ENCODE measurements at regions not wholly inside any gene's neighbourhood (a gene's known extent, or its start where the extent isn't known, plus 50 kb on each side); places are given as distances from the start of the nearest gene placed in this dataset.
A peak's percentile ranks its signal among the peaks of the same experiment; 100 is the strongest.
"Not testable (repeated sequence)": the region's sequence is repeated elsewhere in the genome, so short reads cannot be mapped to it uniquely, and the experiment has no call there.

DNA sequence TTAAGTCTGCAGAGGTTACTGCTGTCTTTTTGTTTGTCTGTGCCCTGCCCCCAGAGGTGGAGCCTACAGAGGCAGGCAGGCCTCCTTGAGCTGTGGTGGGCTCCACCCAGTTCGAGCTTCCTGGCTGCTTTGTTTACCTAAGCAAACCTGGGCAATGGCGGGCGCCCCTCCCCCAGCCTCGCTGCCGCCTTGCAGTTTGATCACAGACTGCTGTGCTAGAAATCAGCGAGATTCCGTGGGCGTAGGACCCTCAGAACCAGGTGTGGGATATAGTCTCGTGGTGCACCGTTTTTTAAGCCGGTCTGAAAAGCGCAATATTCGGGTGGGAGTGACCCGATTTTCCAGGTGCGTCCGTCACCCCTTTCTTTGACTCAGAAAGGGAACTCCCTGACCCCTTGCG, 2146.3 kb upstream of the WWC1 start:
- H3K36me3 ChIP-seq (ENCODE audit: control insufficient read depth, insufficient read depth, low read length); DNase-seq; H3K27ac ChIP-seq (ENCODE audit: low read length); H3K4me1 ChIP-seq (ENCODE audit: control insufficient read depth, insufficient read depth, low read length); H3K9me3 ChIP-seq (ENCODE audit: control insufficient read depth, low read depth, low read length); H3K4me3 ChIP-seq (ENCODE audit: low read length); H3K27me3 ChIP-seq (ENCODE audit: control insufficient read depth, insufficient read depth, low read length): not testable (repeated sequence)
- no CpG with 5 or more reads among the region's 17 CpGs for WGBS (ENCODE audit: insufficient coverage, low lambda C conversion rate)

DNA sequence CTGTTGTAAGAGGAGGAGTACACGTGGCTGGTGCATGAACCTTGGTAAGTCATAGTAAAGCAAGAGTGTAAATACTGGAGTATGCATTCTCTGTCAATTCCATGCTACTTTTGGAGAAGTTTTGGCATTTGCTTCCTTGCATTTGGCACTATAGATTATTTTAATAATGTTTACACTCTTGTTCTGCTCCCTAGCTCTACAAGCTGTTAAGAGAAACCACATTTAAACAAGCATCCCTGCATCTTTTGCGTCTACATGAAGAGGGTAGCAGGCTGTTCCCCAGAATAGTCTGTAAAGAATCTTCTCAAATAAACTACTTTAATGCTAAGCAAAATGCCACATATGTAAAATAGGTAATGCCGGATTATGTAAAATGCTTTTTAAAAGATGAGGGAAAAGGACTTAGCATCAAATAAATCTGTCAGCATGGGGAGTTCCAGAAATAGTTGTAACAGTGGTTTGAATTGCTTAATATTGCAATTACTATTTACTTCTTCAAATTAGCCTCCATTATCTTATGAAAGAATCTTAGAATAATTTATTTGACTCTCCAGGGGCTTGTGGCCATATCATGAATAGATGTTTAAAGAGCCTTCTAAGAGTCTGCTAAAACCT, 2127.3 kb upstream of the WWC1 start:
- Histone ChIP-seq H3K9me3 (ENCODE audit: control insufficient read depth, low read depth, low read length) (no peaks in the 10 kb centered on the region), H3K4me3 (ENCODE audit: low read length) (no peak overlapping the region), H3K27ac (ENCODE audit: low read length) (no peak overlapping the region), H3K36me3 (ENCODE audit: control insufficient read depth, insufficient read depth, low read length) (no peaks in the 10 kb centered on the region), H3K4me1 (ENCODE audit: control insufficient read depth, insufficient read depth, low read length) (no peaks in the 10 kb centered on the region), H3K27me3 (ENCODE audit: control insufficient read depth, insufficient read depth, low read length) (no peaks in the 10 kb centered on the region)
- no CpG with 5 or more reads among the region's 3 CpGs for WGBS (ENCODE audit: insufficient coverage, low lambda C conversion rate)
- DNase-seq: no peak

DNA sequence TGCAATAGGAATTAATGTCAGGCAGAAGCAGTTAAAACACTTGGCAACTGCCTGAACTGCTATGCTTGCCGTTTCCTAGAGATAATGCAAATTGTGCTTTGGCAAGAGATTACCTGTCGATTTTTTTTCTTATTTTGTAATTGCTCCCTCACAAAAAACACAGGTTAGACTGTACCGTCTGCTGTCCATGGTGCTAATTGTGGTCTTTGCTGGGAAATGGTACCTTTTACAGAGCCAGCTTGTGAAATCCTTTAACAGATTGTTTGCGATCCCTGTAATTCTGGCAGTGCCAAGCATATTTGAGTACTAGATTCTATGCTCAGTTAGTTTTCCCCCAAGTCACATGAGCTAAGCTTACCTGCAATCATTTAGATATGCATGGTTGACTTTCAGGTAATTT, 2125.8 kb upstream of the WWC1 start:
- no peaks in the 10 kb centered on the region for H3K27me3 ChIP-seq (ENCODE audit: control insufficient read depth, insufficient read depth, low read length)
- no peak overlapping the region for H3K4me3 ChIP-seq (ENCODE audit: low read length)
- DNase-seq: peak in 1 of 2 donors; percentile 27
- H3K36me3 ChIP-seq (ENCODE audit: control insufficient read depth, insufficient read depth, low read length): no peaks in the 10 kb centered on the region
- no peaks in the 10 kb centered on the region for H3K4me1 ChIP-seq (ENCODE audit: control insufficient read depth, insufficient read depth, low read length)
- H3K9me3 ChIP-seq (ENCODE audit: control insufficient read depth, low read depth, low read length): no peaks in the 10 kb centered on the region
- WGBS (ENCODE audit: insufficient coverage, low lambda C conversion rate): 0% methylated on average over 2 of the region's 4 CpGs
- H3K27ac ChIP-seq (ENCODE audit: low read length): no peak overlapping the region

DNA sequence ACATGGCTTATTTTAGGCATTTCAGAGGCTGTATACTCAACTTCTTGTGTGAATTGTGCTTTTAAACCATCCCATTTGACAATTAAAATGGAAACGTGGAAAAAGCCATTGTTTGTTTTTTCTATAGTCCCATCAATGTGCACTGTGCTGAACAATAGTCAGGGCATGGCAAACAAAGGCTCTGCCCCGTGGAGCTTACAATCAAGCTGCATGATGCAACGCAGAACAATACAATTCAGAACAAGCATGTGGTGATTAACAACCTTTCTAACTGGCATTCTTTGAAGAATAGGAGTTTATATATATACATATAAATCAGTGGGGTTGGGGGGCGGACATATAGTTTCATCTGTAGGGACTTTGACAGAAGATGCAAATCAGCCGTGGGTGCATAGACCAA, 2125.4 kb upstream of the WWC1 start:
- H3K4me3 ChIP-seq (ENCODE audit: low read length): no peak overlapping the region
- no peaks in the 10 kb centered on the region for H3K36me3 ChIP-seq (ENCODE audit: control insufficient read depth, insufficient read depth, low read length)
- no peak for DNase-seq
- H3K9me3 ChIP-seq (ENCODE audit: control insufficient read depth, low read depth, low read length): no peaks in the 10 kb centered on the region
- no peak overlapping the region for H3K27ac ChIP-seq (ENCODE audit: low read length)
- WGBS (ENCODE audit: insufficient coverage, low lambda C conversion rate): 100% methylated on average over 1 of the region's 5 CpGs
- H3K4me1 ChIP-seq (ENCODE audit: control insufficient read depth, insufficient read depth, low read length): no peaks in the 10 kb centered on the region
- no peaks in the 10 kb centered on the region for H3K27me3 ChIP-seq (ENCODE audit: control insufficient read depth, insufficient read depth, low read length)

DNA sequence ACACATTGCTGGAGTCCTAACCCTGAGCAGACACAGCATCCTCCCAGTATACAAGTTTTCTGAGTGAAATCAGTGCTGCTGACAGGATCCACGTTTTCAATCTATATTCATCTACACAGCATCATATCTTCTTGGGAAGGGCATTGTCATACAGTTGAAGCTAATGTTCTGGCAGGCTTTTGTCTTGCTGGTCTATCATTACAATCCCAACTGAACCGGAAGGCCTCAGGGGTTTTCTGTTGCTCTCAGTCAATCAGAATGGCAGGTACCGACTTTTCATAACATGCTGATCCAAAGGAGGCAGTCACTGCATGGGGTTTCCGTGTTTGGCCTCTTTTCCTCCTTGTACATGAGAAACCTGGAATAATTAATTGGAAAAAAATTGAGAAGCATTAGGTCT, 2118.8 kb upstream of the WWC1 start:
- no peak overlapping the region for H3K4me3 ChIP-seq (ENCODE audit: low read length)
- DNase-seq: no peak
- no peaks in the 10 kb centered on the region for H3K36me3 ChIP-seq (ENCODE audit: control insufficient read depth, insufficient read depth, low read length)
- H3K9me3 ChIP-seq (ENCODE audit: control insufficient read depth, low read depth, low read length): no peaks in the 10 kb centered on the region
- no CpG with 5 or more reads among the region's 4 CpGs for WGBS (ENCODE audit: insufficient coverage, low lambda C conversion rate)
- H3K27ac ChIP-seq (ENCODE audit: low read length): no peak overlapping the region
- no peaks in the 10 kb centered on the region for H3K27me3 ChIP-seq (ENCODE audit: control insufficient read depth, insufficient read depth, low read length)
- no peaks in the 10 kb centered on the region for H3K4me1 ChIP-seq (ENCODE audit: control insufficient read depth, insufficient read depth, low read length)

DNA sequence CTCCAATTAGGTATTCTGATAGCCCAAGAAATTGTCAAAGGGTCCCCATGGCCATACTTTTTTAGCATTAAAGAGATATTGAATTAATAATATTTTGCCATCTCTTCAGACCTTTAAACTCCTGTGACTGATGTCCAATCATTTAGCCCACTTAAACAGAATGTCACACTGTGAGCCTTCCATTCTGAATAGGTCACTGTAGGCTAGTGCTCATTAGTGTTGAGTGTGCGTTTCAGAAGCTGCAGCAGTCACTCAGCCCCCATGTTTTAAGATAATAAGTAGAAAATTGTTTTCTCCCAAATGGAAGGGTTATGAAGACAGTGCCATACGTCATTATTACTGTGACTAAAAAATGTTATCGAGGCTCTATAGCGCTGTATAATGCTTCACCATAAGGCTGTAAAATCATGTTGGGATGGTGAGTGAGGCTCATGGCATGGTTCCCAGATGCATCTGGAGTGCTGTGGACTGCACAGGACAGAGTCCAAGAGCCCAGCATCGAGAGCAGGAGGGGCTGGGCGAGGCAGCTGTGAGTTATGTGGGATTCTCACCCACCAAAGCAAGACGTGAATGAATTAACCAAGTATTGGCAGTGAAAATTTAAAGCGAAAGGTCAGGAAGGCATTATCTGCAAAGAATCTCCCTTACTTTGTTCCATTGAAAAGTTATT, 2112.9 kb upstream of the WWC1 start:
- H3K27me3 ChIP-seq (ENCODE audit: control insufficient read depth, insufficient read depth, low read length): no peaks in the 10 kb centered on the region
- H3K9me3 ChIP-seq (ENCODE audit: control insufficient read depth, low read depth, low read length): no peaks in the 10 kb centered on the region
- H3K36me3 ChIP-seq (ENCODE audit: control insufficient read depth, insufficient read depth, low read length): no peaks in the 10 kb centered on the region
- DNase-seq: peak in 1 of 2 donors; percentile 53
- H3K4me1 ChIP-seq (ENCODE audit: control insufficient read depth, insufficient read depth, low read length): no peaks in the 10 kb centered on the region
- 60% methylated on average over 4 of the region's 8 CpGs for WGBS (ENCODE audit: insufficient coverage, low lambda C conversion rate)
- H3K27ac ChIP-seq (ENCODE audit: low read length): no peak overlapping the region
- H3K4me3 ChIP-seq (ENCODE audit: low read length): no peak overlapping the region

DNA sequence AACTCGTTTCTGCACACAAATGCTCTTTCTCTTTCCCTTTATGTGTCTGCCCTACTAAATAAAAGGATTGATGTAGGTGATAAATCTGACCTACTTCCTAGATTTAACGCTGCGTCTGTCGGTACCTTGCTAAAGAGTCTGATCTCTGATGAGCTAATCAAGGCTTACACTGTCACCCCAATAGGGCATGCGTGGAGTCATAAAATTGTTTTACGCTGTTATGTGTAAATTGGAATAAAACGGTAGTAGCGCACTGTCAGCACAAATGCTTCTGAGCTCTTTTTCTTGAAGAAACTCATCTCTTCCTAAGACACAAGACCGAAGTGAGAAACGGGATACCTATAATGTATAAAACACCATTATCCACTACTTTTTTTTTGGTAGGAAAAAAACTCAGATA, 2106.3 kb upstream of the WWC1 start:
- no peak for DNase-seq
- Histone ChIP-seq H3K36me3 (ENCODE audit: control insufficient read depth, insufficient read depth, low read length) (no peaks in the 10 kb centered on the region), H3K9me3 (ENCODE audit: control insufficient read depth, low read depth, low read length) (no peaks in the 10 kb centered on the region), H3K4me1 (ENCODE audit: control insufficient read depth, insufficient read depth, low read length) (peaks cover 15% of the 10 kb centered on the region), H3K27ac (ENCODE audit: low read length) (no peak overlapping the region), H3K27me3 (ENCODE audit: control insufficient read depth, insufficient read depth, low read length) (no peaks in the 10 kb centered on the region), H3K4me3 (ENCODE audit: low read length) (no peak overlapping the region)
- WGBS (ENCODE audit: insufficient coverage, low lambda C conversion rate): 100% methylated on average over 4 of the region's 10 CpGs

DNA sequence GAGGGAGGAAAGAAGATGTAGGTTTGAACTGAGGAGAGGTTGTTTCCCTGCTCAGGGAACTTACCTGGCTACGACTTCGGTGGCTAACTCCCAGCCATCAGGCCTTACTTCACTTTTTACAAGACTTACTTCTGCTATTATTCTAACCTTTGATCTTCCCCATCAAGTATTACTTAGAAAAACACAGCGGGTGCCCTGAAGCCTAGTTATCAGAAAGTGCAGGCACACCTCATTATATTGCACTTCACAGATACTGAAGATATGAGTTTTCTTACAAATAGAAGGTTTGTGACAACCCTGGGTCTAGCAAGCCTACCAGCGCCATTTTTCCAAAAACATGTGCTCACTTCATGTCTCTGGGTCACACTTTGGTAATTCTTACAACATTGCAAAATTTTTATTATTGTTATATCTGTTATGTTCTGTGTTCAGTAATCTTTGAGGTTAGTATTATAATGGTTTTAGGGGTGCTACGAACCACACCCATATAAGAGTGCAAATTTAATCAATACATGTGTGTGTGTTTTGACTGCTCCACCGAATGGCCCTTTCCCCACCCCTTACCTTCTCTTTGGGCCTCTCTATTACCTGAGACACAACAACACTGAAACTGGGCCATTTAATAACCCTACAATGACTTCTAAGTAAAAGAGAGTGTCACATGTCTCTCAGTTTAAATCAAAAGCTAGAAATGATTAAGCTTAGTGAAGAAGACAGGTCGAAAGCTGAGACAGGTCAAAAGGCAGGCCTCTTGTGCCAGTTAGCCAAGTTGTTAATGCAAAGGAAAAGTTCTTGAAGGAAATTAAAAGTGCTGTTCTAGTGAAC, 2102.7 kb upstream of the WWC1 start:
- peak; percentile 81 to 92 for DNase-seq
- Histone ChIP-seq H3K9me3 (ENCODE audit: control insufficient read depth, low read depth, low read length) (no peaks in the 10 kb centered on the region), H3K27me3 (ENCODE audit: control insufficient read depth, insufficient read depth, low read length) (no peaks in the 10 kb centered on the region), H3K4me1 (ENCODE audit: control insufficient read depth, insufficient read depth, low read length) (peaks cover 15% of the 10 kb centered on the region), H3K4me3 (ENCODE audit: low read length) (no peak overlapping the region), H3K27ac (ENCODE audit: low read length) (peak overlapping the region; percentile 84), H3K36me3 (ENCODE audit: control insufficient read depth, insufficient read depth, low read length) (no peaks in the 10 kb centered on the region)
- WGBS (ENCODE audit: insufficient coverage, low lambda C conversion rate): 29% methylated on average over 1 of the region's 7 CpGs

DNA sequence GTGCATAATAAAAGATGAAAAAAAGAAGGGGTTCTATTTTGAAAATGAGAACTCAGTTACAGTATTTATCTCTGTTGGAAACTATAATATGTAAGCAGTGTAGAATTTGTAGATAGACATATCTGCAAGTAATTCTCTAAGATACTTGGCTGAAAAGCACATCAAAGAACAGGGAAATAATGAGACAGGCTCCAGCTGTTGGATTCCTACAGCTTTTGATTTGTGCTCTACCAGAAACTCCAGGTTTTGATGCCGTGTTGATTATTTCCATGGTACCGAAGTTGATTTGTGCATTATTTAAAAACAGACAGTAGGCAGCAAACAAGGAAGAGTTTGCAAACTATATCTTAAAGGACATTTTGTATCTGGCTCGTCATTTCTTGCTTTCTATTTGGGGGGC, 2098.7 kb upstream of the WWC1 start:
- Histone ChIP-seq H3K9me3 (ENCODE audit: control insufficient read depth, low read depth, low read length) (no peaks in the 10 kb centered on the region), H3K36me3 (ENCODE audit: control insufficient read depth, insufficient read depth, low read length) (no peaks in the 10 kb centered on the region), H3K4me3 (ENCODE audit: low read length) (no peak overlapping the region), H3K27ac (ENCODE audit: low read length) (no peak overlapping the region), H3K27me3 (ENCODE audit: control insufficient read depth, insufficient read depth, low read length) (no peaks in the 10 kb centered on the region), H3K4me1 (ENCODE audit: control insufficient read depth, insufficient read depth, low read length) (peaks cover 15% of the 10 kb centered on the region)
- no CpG with 5 or more reads among the region's 3 CpGs for WGBS (ENCODE audit: insufficient coverage, low lambda C conversion rate)
- no peak for DNase-seq

DNA sequence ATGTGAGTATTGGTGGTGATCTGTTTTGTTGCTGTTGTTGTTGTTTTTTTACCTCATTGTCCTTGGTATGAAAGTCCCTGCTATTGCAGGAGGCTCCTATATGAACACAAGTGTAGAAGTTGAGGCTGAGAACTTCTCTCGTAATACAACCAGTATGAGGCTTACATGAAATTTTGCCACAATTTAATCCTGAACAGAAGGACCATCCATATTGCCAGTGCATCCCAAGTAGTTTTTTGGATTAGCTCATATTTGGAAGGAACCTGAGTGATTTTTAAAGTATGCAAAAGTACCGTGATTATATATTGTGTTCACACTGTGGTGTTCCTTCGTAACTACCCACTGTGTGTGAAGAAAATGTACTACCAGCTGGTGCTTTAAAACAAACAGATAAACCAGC, 2095.5 kb upstream of the WWC1 start:
- no peak for DNase-seq
- no peak overlapping the region for H3K4me3 ChIP-seq (ENCODE audit: low read length)
- no peaks in the 10 kb centered on the region for H3K9me3 ChIP-seq (ENCODE audit: control insufficient read depth, low read depth, low read length)
- WGBS (ENCODE audit: insufficient coverage, low lambda C conversion rate): no CpG with 5 or more reads among the region's 3 CpGs
- H3K27me3 ChIP-seq (ENCODE audit: control insufficient read depth, insufficient read depth, low read length): no peaks in the 10 kb centered on the region
- H3K27ac ChIP-seq (ENCODE audit: low read length): no peak overlapping the region
- no peaks in the 10 kb centered on the region for H3K36me3 ChIP-seq (ENCODE audit: control insufficient read depth, insufficient read depth, low read length)
- no peaks in the 10 kb centered on the region for H3K4me1 ChIP-seq (ENCODE audit: control insufficient read depth, insufficient read depth, low read length)
